ENCODE measurements at regions not wholly inside any gene's neighbourhood (a gene's known extent, or its start where the extent isn't known, plus 50 kb on each side); places are given as distances from the start of the nearest gene placed in this dataset.

- DNase-seq, result no peak
- ChIA-PET POLR2A (ENCODE audit: partially characterized antibody) (no interaction called here), CTCF (ENCODE audit: partially characterized antibody) (interaction anchor here (2.9 kb wide), 1 partner anchor 18 kb away, joined by 14 read pairs; no protein-coding TSS in a partner anchor)
- H3K36me3 Mint-ChIP-seq, result no peaks in the 10 kb centered on the region
- Histone ChIP-seq H3K27ac (ENCODE audit: low read depth, low read length) (no peak overlapping the region), H3K36me3 (ENCODE audit: insufficient read depth, low read length) (no peaks in the 10 kb centered on the region), H3K27me3 (ENCODE audit: insufficient read depth, low read length) (no peaks in the 10 kb centered on the region), H3K4me1 (ENCODE audit: insufficient read depth, low read length) (no peaks in the 10 kb centered on the region), H3K4me3 (ENCODE audit: low read length in 2 of 2) (no peak overlapping the region), H3K9me3 (ENCODE audit: control insufficient read depth in 1 of 2, low read length in 2 of 2) (no peaks in the 10 kb centered on the region)
- peaks cover 11 to 14% of the 10 kb centered on the region in 2 donors for H3K27me3 Mint-ChIP-seq
- H3K4me3 Mint-ChIP-seq, result no peak overlapping the region
- peaks cover 0 to 2% (median 0%) of the 10 kb centered on the region in 8 donors for H3K9me3 Mint-ChIP-seq
- no peaks in the 10 kb centered on the region for H3K4me1 Mint-ChIP-seq
- H3K27ac Mint-ChIP-seq, result no peak overlapping the region
- intact Hi-C loops (cut with micrococcal nuclease), result no loop called here
Observed at GRCh38 chr15:91723959-91724358, 129.5 kb upstream of the SLCO3A1 start.

- Mint-ChIP-seq H3K9me3 (peaks cover 0 to 7% (median 0%) of the 10 kb centered on the region in 8 donors), H3K4me3 (no peak overlapping the region), H3K4me1 (no peaks in the 10 kb centered on the region), H3K27ac (no peak overlapping the region), H3K27me3 (peaks cover 28 to 47% of the 10 kb centered on the region in 2 donors), H3K36me3 (no peaks in the 10 kb centered on the region)
- Histone ChIP-seq H3K4me3 (ENCODE audit: low read length in 2 of 2) (no peak overlapping the region), H3K27ac (ENCODE audit: low read depth, low read length) (no peak overlapping the region), H3K27me3 (ENCODE audit: insufficient read depth, low read length) (no peaks in the 10 kb centered on the region), H3K9me3 (ENCODE audit: control insufficient read depth in 1 of 2, low read length in 2 of 2) (no peaks in the 10 kb centered on the region), H3K4me1 (ENCODE audit: insufficient read depth, low read length) (no peaks in the 10 kb centered on the region), H3K36me3 (ENCODE audit: insufficient read depth, low read length) (no peaks in the 10 kb centered on the region)
- ChIA-PET CTCF (ENCODE audit: partially characterized antibody) (no interaction called here), POLR2A (ENCODE audit: partially characterized antibody) (no interaction called here)
- intact Hi-C loops (cut with micrococcal nuclease), result no loop called here
- no peak for DNase-seq
Observed at GRCh38 chr15:91733661-91734060, 119.8 kb upstream of the SLCO3A1 start.

- Mint-ChIP-seq H3K36me3 (no peaks in the 10 kb centered on the region), H3K27ac (no peak overlapping the region), H3K4me1 (no peaks in the 10 kb centered on the region), H3K9me3 (peaks cover 0 to 7% (median 0%) of the 10 kb centered on the region in 8 donors), H3K4me3 (no peak overlapping the region), H3K27me3 (peaks cover 30 to 40% of the 10 kb centered on the region in 2 donors)
- Histone ChIP-seq H3K9me3 (ENCODE audit: control insufficient read depth in 1 of 2, low read length in 2 of 2) (no peaks in the 10 kb centered on the region), H3K4me3 (ENCODE audit: low read length in 2 of 2) (no peak overlapping the region), H3K27ac (ENCODE audit: low read depth, low read length) (no peak overlapping the region), H3K36me3 (ENCODE audit: insufficient read depth, low read length) (no peaks in the 10 kb centered on the region), H3K27me3 (ENCODE audit: insufficient read depth, low read length) (no peaks in the 10 kb centered on the region), H3K4me1 (ENCODE audit: insufficient read depth, low read length) (no peaks in the 10 kb centered on the region)
- no peak for DNase-seq
- intact Hi-C loops (cut with micrococcal nuclease), result no loop called here
- CTCF ChIA-PET (ENCODE audit: partially characterized antibody), result interaction anchor here (1.8 kb wide), 1 partner anchor 31 kb away, joined by 5 read pairs; no protein-coding TSS in a partner anchor
- POLR2A ChIA-PET (ENCODE audit: partially characterized antibody), result no interaction called here
Observed at GRCh38 chr15:91737151-91737818, 116.2 kb upstream of the SLCO3A1 start.

GRCh38 chr15:91741986-91742385 is 111.5 kb upstream of the SLCO3A1 start:
- H3K36me3 Mint-ChIP-seq, result no peaks in the 10 kb centered on the region
- intact Hi-C loops (cut with micrococcal nuclease), result no loop called here
- ChIA-PET POLR2A (ENCODE audit: partially characterized antibody) (no interaction called here), CTCF (ENCODE audit: partially characterized antibody) (no interaction called here)
- peaks cover 26 to 30% of the 10 kb centered on the region in 2 donors for H3K27me3 Mint-ChIP-seq
- H3K4me3 ChIP-seq (ENCODE audit: low read length in 2 of 2), result no peak overlapping the region
- no peak for DNase-seq
- no peak overlapping the region for H3K27ac ChIP-seq (ENCODE audit: low read depth, low read length)
- H3K9me3 ChIP-seq (ENCODE audit: control insufficient read depth in 1 of 2, low read length in 2 of 2), result no peaks in the 10 kb centered on the region
- H3K27me3 ChIP-seq (ENCODE audit: insufficient read depth, low read length), result peaks cover 7% of the 10 kb centered on the region
- H3K36me3 ChIP-seq (ENCODE audit: insufficient read depth, low read length), result no peaks in the 10 kb centered on the region
- no peak overlapping the region for H3K4me3 Mint-ChIP-seq
- no peaks in the 10 kb centered on the region for H3K4me1 Mint-ChIP-seq
- H3K9me3 Mint-ChIP-seq, result peaks cover 0 to 2% (median under 1%) of the 10 kb centered on the region in 8 donors
- no peaks in the 10 kb centered on the region for H3K4me1 ChIP-seq (ENCODE audit: insufficient read depth, low read length)
- H3K27ac Mint-ChIP-seq, result no peak overlapping the region

- H3K36me3 ChIP-seq (ENCODE audit: insufficient read depth, low read length), result no peaks in the 10 kb centered on the region
- no peaks in the 10 kb centered on the region for H3K27me3 ChIP-seq (ENCODE audit: insufficient read depth, low read length)
- H3K27me3 Mint-ChIP-seq, result peaks cover 8 to 11% of the 10 kb centered on the region in 2 donors
- no peak overlapping the region for H3K4me3 ChIP-seq (ENCODE audit: low read length in 2 of 2)
- H3K27ac Mint-ChIP-seq, result no peak overlapping the region
- CTCF ChIA-PET (ENCODE audit: partially characterized antibody), result no interaction called here
- POLR2A ChIA-PET (ENCODE audit: partially characterized antibody), result no interaction called here
- peaks cover 0 to 4% (median 2%) of the 10 kb centered on the region in 8 donors for H3K9me3 Mint-ChIP-seq
- intact Hi-C loops (cut with micrococcal nuclease), result no loop called here
- H3K9me3 ChIP-seq (ENCODE audit: control insufficient read depth in 1 of 2, low read length in 2 of 2), result no peaks in the 10 kb centered on the region
- no peaks in the 10 kb centered on the region for H3K4me1 ChIP-seq (ENCODE audit: insufficient read depth, low read length)
- H3K27ac ChIP-seq (ENCODE audit: low read depth, low read length), result no peak overlapping the region
- H3K4me3 Mint-ChIP-seq, result no peak overlapping the region
- no peaks in the 10 kb centered on the region for H3K36me3 Mint-ChIP-seq
- peaks cover 0 to 3% (median 0%) of the 10 kb centered on the region in 4 donors for H3K4me1 Mint-ChIP-seq
- no peak for DNase-seq
Observed at GRCh38 chr15:91751611-91752010, 101.9 kb upstream of the SLCO3A1 start.

GRCh38 chr15:91752081-91752785 is 101.3 kb upstream of the SLCO3A1 start:
- CTCF ChIA-PET (ENCODE audit: partially characterized antibody), result no interaction called here
- Histone ChIP-seq H3K4me1 (ENCODE audit: insufficient read depth, low read length) (no peaks in the 10 kb centered on the region), H3K27me3 (ENCODE audit: insufficient read depth, low read length) (no peaks in the 10 kb centered on the region), H3K4me3 (ENCODE audit: low read length in 2 of 2) (no peak overlapping the region), H3K27ac (ENCODE audit: low read depth, low read length) (no peak overlapping the region), H3K36me3 (ENCODE audit: insufficient read depth, low read length) (no peaks in the 10 kb centered on the region), H3K9me3 (ENCODE audit: control insufficient read depth in 1 of 2, low read length in 2 of 2) (no peaks in the 10 kb centered on the region)
- POLR2A ChIA-PET (ENCODE audit: partially characterized antibody), result interaction anchor here (0.6 kb wide), 1 partner anchor 9 kb away, joined by 3 read pairs; no protein-coding TSS in a partner anchor
- H3K27me3 Mint-ChIP-seq, result peaks cover 8 to 11% of the 10 kb centered on the region in 2 donors
- intact Hi-C loops (cut with micrococcal nuclease), result no loop called here
- peaks cover 0 to 3% (median 0%) of the 10 kb centered on the region in 4 donors for H3K4me1 Mint-ChIP-seq
- H3K9me3 Mint-ChIP-seq, result peaks cover 0 to 4% (median 2%) of the 10 kb centered on the region in 8 donors
- DNase-seq, result no peak
- no peak overlapping the region for H3K4me3 Mint-ChIP-seq
- H3K27ac Mint-ChIP-seq, result no peak overlapping the region
- H3K36me3 Mint-ChIP-seq, result no peaks in the 10 kb centered on the region

- intact Hi-C loops (cut with micrococcal nuclease), result no loop called here
- Histone ChIP-seq H3K36me3 (ENCODE audit: insufficient read depth, low read length) (no peaks in the 10 kb centered on the region), H3K27ac (ENCODE audit: low read depth, low read length) (no peak overlapping the region), H3K9me3 (ENCODE audit: control insufficient read depth in 1 of 2, low read length in 2 of 2) (no peaks in the 10 kb centered on the region), H3K4me3 (ENCODE audit: low read length in 2 of 2) (no peak overlapping the region), H3K27me3 (ENCODE audit: insufficient read depth, low read length) (no peaks in the 10 kb centered on the region), H3K4me1 (ENCODE audit: insufficient read depth, low read length) (no peaks in the 10 kb centered on the region)
- CTCF ChIA-PET (ENCODE audit: partially characterized antibody), result no interaction called here
- Mint-ChIP-seq H3K4me3 (no peak overlapping the region), H3K4me1 (no peaks in the 10 kb centered on the region), H3K9me3 (peaks cover 0 to 5% (median 0%) of the 10 kb centered on the region in 8 donors), H3K27ac (no peak overlapping the region), H3K27me3 (peaks cover 3 to 9% of the 10 kb centered on the region in 2 donors), H3K36me3 (no peaks in the 10 kb centered on the region)
- POLR2A ChIA-PET (ENCODE audit: partially characterized antibody), result no interaction called here
- DNase-seq, result no peak
Observed at GRCh38 chr15:91759560-91759959, 93.9 kb upstream of the SLCO3A1 start.

All from CD4-positive, alpha-beta memory T cell (primary cell).